Epithelial cell of esophagus (primary cell): ENCODE measurements at regions not wholly inside any gene's neighbourhood (a gene's known extent, or its start where the extent isn't known, plus 50 kb on each side); places are given as distances from the start of the nearest gene placed in this dataset.

Source experiments
- DNase-seq: peaks from one replicate; pipeline ENCODE4 v3.0.0; 2010; ENCODE audit warnings: low read depth
- H3K4me3 ChIP-seq: 2 replicates; pipeline ENCODE4 v1.5.1; 2011; ENCODE audit warnings: mild to moderate bottlenecking, low read length, control low read depth
- TF ChIP-seq, protein P1 (sequence below): IDR thresholded peaks from 2 replicates; pipeline ENCODE4 v1.5.1; 2011; ENCODE audit warnings: low read depth, mild to moderate bottlenecking, low read length, control low read depth, inconsistent platforms; ENCODE audit not compliant: insufficient read depth; ENCODE audit errors: missing control alignments

- no peak overlapping the region for H3K4me3 ChIP-seq
- no peak for DNase-seq
- TF ChIP-seq, protein P1, sequence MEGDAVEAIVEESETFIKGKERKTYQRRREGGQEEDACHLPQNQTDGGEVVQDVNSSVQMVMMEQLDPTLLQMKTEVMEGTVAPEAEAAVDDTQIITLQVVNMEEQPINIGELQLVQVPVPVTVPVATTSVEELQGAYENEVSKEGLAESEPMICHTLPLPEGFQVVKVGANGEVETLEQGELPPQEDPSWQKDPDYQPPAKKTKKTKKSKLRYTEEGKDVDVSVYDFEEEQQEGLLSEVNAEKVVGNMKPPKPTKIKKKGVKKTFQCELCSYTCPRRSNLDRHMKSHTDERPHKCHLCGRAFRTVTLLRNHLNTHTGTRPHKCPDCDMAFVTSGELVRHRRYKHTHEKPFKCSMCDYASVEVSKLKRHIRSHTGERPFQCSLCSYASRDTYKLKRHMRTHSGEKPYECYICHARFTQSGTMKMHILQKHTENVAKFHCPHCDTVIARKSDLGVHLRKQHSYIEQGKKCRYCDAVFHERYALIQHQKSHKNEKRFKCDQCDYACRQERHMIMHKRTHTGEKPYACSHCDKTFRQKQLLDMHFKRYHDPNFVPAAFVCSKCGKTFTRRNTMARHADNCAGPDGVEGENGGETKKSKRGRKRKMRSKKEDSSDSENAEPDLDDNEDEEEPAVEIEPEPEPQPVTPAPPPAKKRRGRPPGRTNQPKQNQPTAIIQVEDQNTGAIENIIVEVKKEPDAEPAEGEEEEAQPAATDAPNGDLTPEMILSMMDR = no peak
Observed at GRCh38 chr3:195008816-195009215, 262.1 kb downstream of the XXYLT1 start.

DNA sequence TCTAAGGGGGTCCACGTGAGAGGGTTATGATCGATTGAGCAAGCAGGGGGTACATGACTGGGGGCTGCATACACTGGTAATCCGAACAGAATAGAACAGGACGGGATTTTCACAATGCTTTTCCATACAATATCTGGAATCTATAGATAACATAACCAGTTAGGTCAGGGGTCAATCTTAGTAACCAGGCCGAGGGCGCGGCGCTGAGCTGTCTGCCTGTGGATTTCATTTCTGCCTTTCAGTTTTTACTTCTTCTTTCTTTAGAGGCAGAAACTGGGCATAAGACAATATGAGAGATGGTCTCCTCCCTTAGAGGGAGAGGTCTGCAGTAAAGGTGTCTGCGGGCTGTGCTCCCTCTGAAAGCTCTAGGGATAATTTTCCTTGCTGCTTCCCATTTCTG is 261.3 kb downstream of the XXYLT1 start:
- TF ChIP-seq, protein P1 = no peak
- DNase-seq = no peak
- H3K4me3 ChIP-seq = no peak overlapping the region

DNA sequence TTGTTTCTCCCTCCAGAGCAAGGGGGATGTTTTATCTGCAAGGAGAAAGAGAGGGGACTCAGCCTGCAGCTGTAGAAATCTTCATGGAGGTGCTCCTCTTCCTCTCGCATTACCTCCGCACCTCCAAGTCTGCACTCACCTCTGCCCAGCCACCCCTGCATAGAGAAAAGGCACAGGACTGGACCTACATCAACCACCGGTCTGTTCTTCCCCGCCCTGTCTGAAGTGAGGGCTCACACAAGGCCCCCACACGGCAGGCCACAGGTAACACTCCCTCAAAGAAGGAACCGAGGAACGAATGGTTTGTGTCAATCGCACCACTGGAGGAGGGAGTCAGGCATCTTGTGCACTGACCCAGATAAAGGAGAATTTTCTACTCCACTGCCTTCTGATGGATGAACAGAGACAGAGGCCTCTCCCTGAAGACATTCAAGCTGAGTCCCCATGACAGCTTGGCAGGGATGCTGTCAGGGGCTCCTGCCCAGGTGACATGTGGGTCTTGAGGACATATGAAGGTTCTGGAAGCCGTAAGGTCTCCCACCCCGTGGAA is 260.3 kb downstream of the XXYLT1 start:
- TF ChIP-seq, protein P1 = no peak
- H3K4me3 ChIP-seq = no peak overlapping the region
- DNase-seq = no peak

- TF ChIP-seq, protein P1 = no peak
- H3K4me3 ChIP-seq = no peak overlapping the region
- no peak for DNase-seq
Observed at GRCh38 chr3:195011231-195011834, 259.6 kb downstream of the XXYLT1 start.

DNA sequence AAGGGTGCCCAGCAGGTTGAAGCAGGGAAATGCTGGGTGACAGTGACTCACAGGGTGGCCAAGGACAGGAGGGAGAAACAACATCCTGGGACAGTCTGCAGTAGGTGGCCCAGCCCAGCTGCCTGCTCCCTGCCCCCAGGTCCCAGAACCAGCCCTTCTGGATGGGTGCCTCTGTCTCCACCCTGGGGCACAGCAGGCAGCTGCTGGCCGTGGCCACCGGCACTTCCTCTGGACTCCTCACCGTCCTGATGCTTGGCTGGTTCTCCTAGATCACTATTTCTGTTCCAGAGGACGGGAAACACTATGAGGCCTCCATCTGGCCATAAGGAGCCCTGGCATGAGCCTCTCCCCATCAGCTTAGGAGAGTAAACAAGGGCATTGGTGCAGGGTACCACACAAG is 258.9 kb downstream of the XXYLT1 start:
- TF ChIP-seq, protein P1 = no peak
- no peak overlapping the region for H3K4me3 ChIP-seq
- DNase-seq = no peak

DNA sequence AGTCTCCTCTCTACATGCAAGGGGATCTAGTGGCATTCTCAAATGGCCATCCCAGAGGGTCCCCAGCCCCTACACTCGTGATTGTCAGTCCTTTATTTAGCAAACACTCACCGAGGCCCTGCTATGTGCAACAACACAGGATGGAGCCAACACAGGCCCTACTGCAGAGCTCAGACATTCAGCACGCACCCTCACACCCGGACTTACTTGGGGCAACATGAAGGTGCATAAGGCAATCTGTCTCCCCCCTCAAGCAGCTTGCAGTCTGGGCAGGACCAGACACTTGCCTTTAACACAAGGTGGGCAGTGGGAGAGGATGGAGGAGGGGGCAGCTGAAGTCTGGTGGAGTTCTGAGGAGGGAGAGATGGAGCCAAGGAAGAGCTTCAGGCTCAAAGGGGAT is 258.4 kb downstream of the XXYLT1 start:
- H3K4me3 ChIP-seq = no peak overlapping the region
- TF ChIP-seq, protein P1 = no peak
- DNase-seq = no peak
